GM18870 (cell line): ENCODE measurements at regions not wholly inside any gene's neighbourhood (a gene's known extent, or its start where the extent isn't known, plus 50 kb on each side); places are given as distances from the start of the nearest gene placed in this dataset.

ENCODE experiments used
- ATAC-seq: cut with Tn5 transposase; IDR thresholded peaks from one replicate; pipeline ENCODE4 v1.9.1; 2021; ENCODE audit warnings: moderate library complexity; ENCODE audit not compliant: unreplicated experiment

GRCh38 chr4:126086041-126086440, 771.3 kb downstream of the FAT4 start:
- ATAC-seq: no peak

- ATAC-seq: no peak
Observed at GRCh38 chr4:126087101-126087500, 772.3 kb downstream of the FAT4 start.

DNA sequence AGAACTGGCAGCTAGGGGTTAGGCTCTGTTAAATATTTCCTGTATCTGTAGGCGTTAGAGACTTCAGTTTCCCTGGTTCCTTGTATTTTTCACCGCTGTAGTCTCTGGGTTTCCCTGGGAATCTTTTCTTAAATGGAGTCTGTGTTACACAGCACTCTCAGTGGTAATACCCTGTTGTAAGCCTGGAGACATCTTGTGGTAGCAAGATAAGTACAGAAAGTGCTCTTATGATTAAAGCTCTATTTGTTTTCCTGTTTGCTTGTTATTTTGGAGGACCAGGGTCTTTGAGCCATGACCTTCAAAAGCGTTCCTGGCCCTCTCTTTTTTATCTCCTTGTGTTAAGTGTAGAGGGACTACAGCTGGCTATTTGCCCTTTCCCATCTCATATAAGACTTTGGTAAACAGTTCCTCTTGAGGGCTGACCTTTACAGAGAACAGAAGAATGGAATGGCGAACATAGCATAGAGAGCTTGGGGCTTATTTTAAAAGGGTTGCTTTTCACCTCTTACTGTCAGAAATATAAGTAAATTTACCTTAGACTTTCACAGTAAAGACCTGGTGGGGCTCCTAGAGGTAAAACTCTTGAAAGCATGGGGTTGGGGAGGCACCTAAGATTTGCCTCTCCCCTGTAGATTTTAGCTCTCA, 782.5 kb downstream of the FAT4 start:
- no peak for ATAC-seq

- ATAC-seq: no peak
Observed at GRCh38 chr4:126106658-126107057, 791.9 kb downstream of the FAT4 start.

- ATAC-seq: no peak
Observed at GRCh38 chr4:126109836-126110235, 795.1 kb downstream of the FAT4 start.

GRCh38 chr4:126113058-126113457, 798.3 kb downstream of the FAT4 start:
- ATAC-seq: no peak

DNA sequence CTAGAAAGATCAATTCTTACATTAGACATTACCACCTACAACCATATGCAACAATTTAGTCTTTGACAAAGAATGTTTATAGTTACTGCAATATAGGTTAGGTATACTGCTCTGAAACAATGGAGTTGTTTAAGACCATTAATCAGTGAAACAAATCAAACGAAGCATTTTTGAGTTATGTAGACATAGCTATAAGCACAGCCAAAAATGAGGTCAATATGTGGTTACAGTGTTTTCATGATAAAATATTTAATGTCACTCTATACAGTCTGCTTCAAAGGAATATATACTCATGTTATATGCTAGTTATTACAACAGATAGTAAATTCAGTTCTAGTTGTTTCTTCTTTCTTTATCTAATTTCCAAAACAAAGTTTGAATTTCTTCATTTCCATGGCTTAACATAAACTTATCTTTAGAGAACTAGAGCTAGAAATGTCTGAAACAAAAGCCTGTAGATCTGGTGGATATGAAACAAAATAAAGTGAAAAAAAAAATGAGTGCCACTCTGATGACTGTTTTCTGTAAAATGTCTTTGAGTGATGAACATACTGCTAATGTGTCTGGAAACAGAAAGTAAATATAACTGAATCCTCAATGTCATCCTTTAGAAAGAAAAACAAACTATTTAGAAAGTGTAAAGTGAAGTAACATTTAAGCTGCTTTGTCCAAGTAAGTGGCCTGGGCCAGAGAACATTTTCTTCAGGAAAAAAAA, 809.0 kb downstream of the FAT4 start:
- no peak for ATAC-seq

DNA sequence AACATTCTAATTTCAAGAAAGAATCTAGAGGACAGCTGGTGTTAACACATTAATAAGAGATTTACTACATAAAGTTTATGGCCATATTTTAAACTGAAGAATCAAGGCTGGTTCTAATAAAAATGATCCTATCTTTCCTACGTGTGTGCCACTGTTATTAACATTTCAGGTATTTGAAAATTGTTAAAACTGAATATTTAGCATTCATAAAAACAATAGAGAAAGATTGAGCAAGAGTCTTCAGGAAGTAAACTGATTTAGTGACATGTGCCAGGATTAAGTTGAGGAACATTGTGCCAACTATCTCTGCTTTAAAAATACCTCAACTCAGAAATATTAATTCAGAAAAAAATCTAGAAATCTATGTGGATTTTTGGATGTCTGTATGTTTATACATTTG, 810.1 kb downstream of the FAT4 start:
- no peak for ATAC-seq

DNA sequence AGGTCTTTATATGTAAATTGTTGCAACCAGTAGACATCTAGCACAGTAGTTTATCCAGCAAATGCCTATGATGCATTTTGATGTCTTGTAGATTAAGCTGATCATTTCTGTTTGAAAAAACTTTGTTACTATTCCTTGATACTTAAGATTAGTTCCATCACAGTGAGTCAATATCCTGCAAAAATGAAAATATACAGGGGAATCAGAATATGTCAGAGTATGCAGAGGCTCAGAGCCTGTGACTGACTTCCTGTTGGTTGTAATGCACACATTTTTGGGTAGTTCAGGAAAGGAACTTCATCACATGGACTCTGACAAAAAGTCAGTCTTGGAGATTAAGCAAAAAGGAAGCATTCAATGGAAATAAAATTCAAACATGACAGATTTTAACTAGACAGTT, 815.5 kb downstream of the FAT4 start:
- no peak for ATAC-seq

DNA sequence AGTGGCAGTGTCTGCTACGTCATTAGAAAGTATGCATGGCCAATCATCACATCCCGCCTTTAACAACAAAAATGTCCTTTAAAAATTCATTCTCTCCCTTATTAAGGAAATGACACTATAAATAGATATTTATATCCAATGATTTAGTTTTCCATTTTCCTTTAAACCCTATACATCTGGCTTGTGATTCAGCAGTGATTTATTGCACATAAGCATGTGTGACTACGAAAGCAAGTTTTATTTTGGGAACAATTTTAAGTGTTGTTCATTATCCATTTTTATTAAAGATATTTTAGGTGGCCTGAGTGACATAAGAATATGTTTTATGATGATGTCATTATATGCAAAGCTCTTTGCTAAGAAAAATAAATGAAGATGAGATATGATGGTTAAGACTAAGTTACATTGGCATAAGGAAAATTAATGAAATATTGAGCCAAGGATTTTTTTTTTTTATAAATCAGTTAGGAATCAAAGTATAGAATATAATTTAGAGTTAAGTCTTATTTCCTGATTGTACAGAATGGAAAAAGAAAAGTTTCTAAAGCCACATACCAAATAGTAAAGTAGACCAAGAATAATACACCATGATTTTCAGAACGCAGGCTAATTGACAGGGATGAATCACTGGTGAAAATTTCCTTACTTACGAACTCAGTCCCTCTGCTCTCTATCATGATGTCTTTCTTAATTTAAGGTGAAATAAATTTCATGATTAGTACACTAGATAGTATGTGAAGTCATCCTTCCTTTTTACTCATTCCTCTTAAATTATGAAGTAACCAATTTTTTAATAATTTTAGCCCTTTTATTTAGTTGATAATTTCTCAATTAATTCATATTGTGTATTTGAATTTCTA, 822.4 kb downstream of the FAT4 start:
- ATAC-seq: no peak

GRCh38 chr4:126137782-126138170, 823.0 kb downstream of the FAT4 start:
- no peak for ATAC-seq

- ATAC-seq: no peak
Observed at GRCh38 chr4:126144543-126145237, 829.9 kb downstream of the FAT4 start.

DNA sequence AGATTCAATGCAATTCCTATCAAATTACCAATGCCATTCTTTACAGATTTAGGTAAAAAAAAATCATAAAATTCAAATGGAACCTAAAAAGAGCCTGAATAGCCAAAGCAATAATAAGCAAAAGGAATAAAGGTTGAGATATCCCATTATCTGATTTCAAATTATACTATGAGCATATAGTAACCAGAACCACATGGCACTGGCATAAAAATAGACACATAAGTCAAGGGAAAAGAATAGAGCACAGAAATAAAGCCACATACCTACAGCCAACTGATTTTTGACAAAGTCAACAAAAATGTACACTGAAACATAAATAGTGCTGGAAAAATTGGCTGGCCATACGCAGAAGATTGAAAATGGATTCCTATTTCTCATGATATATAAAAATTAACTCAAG, 853.7 kb downstream of the FAT4 start:
- ATAC-seq: no peak

DNA sequence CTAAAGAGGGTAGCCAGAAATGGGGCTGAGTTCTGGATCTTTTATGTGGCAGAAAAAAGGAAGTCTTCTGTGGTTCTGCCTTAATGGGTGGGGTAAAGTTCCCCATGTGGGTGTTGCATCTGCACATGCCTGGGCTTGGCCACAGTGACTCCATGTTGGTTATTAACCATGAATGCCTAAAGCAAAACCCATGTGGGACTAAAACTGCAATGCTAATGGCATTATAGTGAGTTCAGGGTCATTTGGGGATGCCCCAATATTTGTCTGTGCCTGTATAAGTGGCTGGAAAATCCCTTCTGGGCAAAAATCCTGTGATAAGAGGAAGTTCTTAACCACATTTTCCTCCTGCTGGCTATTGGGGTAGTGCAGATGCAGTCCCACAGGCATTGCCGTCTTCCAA, 857.4 kb downstream of the FAT4 start:
- ATAC-seq: no peak

DNA sequence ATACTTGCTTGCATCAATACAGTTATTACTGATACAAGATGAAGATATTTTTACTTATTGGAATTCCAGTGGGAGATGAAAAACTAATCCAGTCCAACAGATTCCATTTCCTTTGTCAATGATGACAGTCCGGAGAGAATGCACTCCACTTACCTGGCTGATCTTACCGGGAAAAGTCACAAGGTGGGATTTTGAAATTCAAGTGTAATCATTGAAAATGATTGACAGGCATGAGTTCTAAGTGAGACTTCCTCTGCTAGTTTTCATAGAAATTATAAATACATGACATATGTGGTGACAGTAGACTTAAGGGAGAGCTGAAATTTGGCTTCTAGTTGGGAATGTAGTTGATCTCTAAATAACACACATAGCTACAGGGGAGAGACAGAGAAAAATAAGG, 859.9 kb downstream of the FAT4 start:
- ATAC-seq: no peak

DNA sequence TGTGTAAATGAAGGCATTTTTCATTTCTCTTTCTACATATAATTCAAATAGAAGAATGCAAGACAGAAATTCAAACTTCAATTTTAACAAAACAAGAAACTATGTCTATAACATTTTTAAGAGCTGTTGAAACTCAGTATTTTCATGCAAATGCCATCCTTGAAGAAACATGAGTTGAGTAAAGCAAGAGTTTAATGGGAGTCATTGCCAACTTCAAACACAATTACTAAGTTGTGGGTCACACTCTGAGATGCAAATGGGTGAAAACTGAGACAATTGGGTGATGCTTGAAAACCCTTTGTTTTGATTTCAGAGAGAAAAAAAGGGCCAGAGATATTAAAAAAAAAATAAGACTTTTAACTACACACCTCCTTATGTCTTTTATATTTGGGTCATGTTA, 865.9 kb downstream of the FAT4 start:
- no peak for ATAC-seq

DNA sequence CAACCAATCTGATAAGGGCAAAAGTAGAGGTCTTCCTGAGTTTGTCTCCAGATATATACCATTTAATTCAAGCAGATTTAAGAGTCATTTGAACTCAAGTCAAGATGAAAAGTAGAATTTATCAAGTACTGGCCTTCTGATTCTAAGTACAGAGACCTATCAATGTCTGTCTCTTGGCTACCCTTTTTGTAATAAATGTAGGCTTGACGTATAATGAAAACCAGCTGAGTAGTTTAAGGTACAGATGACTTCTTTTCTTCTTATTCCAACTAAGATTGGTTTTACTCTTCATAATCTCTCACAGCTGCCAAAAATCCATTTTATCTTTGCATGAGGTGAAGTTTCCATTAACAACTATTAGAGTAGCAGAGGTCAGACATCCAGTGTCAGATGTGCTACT, 867.6 kb downstream of the FAT4 start:
- no peak for ATAC-seq

DNA sequence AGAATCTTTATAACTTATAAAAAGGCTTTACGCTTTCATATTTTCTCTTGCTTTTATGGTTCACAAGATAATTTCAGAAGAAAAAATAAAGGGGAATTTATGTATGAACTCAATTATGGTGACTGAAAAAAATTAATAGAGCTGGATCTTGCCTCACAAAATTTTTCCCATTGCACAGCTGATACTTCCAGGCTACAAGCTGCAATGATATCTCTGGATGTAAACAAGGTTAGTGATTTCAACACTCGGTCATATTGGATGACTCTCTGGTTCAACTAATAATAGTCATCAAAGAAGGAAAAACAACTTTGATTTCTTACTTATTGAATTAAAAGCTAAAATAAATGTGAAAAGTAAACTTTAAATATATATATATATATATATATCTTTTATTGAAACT, 868.0 kb downstream of the FAT4 start:
- ATAC-seq: no peak

GRCh38 chr4:126183206-126183605, 868.5 kb downstream of the FAT4 start:
- no peak for ATAC-seq

DNA sequence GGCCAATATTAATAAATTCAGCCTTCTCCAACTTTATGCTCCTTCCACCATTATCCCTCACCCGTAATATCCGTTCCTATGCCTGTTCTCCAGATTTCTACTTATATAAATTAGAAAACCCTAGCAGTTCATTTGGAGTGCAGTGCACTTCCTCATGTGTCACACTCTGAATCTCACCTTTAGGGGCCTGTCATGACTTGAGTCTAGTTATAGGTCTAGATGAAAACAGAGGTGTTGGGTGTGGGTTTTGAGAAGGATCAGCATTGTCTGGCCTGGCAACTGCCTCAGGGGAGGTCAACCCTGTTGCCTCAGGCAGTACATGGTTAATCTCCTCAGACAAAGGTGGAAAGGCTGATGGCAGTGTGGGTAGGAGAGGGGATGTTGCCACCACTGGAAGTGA, 876.8 kb downstream of the FAT4 start:
- ATAC-seq: no peak

GRCh38 chr4:126192506-126192905, 877.8 kb downstream of the FAT4 start:
- no peak for ATAC-seq
